ENCODE measurements at regions not wholly inside any gene's neighbourhood (a gene's known extent, or its start where the extent isn't known, plus 50 kb on each side); places are given as distances from the start of the nearest gene placed in this dataset.

DNA sequence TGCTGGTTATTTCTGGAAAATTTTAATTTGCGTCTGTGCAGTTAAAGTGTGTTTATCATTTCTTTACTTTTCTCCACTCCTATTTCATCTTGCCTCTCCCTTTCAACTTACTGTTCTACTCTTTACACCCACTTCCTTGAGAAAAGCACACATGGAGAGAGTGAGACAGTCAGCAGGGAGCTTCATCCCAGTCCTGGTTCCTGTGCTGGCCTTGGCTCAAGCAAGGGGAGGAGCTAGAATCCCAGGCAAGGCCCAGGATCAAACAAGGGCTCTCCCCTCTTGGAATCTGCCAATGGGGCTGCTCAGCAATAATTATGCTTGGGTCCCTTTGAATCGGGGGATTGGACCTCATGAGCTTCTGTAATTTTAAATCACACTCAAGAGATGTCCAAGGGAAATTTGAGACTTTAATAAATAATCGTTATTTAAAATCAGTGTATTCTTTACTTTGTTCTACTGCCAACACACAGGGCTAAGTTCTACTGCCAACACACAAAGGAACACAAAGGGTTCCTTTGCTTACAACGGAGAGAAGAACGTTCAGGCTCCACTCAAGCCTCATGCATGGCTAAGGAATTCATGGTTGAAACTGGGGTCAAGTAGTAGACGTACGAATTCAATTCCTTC, 439.3 kb upstream of the DAB2 start:
- no peak for DNase-seq

DNA sequence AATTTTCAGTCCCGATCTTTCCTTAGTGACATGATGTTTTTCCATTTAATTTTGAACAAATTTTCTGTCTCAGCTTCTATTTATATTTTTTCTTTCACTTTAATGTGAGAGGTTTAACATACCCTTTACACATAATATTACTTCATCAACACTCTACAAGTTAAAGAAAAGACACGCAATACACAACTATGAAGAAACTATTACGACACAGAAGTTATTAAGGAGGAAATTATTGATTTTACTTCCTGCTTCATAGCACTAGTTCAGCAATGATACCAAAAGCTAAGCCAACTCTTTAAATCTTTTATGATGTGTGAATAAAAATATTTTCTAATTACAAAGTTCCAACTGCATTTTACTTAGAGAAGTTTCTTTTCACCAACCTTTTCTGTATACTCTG, 432.3 kb upstream of the DAB2 start:
- DNase-seq = no peak

DNA sequence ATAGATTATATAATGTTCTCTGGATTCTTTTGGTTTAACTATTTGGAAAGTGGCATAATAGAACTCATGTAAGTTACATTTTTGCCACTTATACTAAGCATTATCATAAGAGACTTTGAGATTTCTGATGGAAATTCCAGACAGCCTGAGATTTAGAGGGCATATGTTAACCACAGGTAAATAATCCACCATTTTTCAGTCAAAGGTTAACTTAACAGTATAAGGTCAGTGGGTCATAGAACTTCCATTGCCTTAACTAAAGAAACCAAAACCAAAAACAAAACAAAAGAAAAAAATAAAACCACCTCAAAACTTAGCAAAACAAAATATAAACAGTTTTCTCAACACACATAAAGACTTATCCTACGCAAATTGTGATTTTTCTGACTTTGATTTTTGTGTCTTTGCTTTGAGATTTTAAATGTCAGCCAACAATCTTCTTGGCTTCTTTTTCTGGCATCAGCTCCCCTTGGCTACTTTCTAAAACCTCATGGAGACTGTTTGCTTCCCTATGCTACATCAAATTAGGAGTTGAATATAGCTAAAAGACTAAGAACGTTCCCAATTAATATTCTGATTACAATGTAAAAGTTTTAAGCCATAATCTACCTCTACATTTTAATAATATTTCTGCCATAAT, 430.1 kb upstream of the DAB2 start:
- no peak for DNase-seq

DNA sequence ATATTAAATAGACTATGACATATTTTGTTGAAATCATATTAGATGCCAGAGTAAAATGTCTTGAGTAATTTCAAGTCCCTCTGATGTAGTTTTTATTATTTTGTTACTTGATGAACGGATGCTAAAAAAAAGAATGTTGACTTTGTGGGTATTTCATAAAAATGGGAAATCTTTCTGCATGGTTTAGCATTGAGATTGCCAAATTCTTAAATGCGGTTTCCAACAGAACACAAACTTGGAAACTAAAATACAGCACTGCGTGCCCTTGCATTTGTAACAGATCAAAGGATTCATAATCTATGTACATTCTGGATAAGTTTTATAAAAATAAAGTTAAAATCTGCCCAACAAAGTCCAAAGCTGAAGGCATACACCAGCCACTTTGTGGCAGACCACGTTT, 425.5 kb upstream of the DAB2 start:
- no peak for DNase-seq

DNA sequence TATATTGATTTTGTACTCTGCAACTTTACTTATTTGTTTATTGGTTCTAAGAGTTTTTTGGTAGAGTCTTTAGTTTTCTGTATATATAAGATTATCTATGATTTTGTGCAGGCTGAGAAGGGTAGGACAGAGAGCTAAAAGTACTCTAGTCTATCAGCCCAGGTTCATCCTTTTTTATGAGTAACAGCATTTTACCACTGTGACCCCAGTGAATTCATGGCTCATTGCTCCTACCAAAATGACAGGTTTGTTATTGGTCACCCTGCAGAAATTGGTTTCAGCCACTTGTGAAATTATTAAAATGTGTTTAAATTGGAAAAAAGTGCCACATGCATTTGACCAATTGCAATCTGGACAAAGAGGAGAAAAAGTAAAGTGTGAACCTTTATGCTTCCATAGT, 421.4 kb upstream of the DAB2 start:
- no peak for DNase-seq

DNA sequence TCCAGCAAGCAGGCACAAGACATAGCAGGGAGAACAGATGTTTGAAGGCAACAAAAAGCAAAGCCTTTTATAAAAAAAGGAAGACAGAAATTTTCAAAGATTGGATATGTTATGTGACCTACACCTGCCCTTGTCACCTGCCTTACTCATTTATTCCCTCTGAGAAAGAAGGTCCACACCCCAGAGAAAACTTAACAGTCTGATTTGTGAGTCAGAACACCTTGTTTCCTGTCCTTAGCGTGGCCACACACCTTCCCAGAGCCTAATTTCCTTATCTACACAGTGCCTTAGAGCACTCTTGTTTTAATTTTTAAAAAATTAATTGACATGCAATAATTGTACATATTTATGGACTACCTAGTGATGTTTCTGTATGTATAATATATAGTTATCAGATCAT, 419.0 kb upstream of the DAB2 start:
- no peak for DNase-seq

DNA sequence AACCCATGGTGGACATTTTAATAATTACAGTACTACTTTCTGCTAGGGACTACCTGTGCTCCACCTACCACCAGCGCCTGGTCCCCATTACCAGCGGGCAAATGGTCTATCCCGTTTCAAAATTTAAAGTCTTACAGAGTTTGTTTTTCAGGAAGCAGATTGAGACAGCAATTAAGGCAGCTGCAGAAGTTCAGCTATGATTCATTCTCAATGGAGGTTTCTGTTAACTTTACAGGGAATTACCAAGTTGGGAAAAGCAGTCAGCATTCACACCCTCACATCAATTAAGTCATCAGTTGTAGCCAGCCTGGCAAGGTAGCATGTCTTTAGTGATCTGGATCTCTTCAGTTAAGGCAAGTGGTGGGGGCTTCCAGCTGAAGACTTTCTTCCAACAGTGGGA, 410.6 kb upstream of the DAB2 start:
- no peak for DNase-seq

DNA sequence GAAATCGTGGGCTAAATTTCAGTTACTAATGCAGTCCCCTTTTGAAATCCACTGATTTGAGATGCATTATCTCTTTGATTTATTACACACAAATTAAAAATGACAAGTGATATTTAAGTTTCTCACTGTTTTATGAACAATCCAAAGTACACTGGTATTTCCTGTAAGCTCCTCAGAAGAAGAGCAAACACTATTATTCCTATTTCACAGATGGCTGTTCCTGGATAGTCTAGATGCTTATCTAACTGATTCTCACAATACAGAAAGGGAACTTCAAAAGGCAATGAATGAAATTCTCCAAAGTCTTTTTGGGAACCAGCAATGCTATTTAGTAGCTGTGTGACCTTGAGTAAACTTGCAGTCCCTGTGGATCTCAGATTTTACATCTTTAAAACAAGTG, 404.7 kb upstream of the DAB2 start:
- no peak for DNase-seq

DNA sequence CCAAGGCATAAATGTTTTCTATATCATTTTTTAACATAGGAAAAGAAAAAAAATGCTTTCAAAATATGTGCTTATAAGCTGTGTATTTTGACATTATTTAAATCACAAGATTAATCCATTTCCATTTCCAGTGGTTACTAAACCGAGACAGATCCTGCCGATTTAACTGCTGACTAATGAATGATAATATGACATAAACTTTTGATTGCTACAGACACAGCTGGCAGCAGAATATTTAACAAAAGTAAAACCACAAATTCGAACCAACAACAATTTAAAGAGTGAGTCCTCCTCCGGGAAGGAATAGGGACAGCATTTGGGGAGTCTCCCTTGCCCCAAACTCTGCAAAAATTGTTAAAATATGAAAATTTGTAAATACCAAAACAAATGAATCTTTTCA, 401.3 kb upstream of the DAB2 start:
- DNase-seq = no peak

DNA sequence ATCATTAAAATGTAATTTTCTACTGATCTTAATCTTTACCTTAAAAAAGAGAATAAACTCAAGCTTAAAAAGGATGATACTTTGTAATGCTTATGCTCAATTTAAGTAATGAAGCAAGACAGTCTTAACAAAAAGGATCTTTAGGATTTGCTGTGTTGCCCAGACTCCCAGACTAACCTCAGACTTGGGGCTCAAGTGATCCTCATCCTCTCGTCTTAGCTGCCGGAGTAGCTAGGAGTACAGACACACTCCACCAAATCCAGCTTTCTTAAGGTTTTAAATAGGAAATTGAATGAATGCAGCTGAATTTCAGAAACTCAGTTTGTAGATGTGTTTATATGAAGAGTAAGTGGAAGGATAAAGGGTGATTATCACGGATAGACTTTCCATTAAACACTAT, 400.5 kb upstream of the DAB2 start:
- DNase-seq = no peak

DNA sequence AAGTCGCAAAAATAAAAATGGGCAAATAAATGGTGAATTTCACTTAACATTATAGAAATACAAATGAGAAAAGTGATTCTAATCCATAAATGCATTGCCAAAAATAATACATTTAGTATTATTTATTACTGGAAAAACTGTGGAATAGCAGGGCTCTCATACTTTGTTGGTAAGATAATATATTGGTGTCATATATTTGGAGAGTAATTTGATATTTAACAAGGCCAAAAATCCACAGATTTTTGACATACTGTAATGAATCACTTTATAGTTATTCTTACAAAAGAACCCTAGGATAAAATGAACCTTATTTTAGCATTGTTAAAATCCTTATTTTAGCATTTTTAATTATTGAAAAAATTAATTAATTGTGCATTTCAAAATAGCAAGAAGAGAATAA, 397.2 kb upstream of the DAB2 start:
- no peak for DNase-seq

DNA sequence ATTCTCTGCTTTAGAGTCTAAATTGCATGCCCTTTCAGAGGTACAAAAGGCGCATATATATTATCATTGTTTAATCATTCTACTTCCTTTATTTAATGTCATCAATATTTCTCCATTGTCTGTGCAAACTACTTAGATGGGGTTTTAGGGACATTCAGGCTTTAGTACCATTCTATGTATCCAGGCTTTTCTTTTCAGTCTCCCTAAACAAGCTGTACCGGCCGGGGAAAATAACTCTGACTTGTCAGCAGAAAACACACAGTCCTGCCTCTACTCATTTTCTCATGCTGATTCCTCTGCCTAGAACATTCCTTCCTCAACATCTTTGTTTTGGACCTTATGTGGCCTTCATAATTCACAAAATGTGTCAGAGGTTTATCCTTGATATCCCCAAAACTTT, 392.1 kb upstream of the DAB2 start:
- no peak for DNase-seq

DNA sequence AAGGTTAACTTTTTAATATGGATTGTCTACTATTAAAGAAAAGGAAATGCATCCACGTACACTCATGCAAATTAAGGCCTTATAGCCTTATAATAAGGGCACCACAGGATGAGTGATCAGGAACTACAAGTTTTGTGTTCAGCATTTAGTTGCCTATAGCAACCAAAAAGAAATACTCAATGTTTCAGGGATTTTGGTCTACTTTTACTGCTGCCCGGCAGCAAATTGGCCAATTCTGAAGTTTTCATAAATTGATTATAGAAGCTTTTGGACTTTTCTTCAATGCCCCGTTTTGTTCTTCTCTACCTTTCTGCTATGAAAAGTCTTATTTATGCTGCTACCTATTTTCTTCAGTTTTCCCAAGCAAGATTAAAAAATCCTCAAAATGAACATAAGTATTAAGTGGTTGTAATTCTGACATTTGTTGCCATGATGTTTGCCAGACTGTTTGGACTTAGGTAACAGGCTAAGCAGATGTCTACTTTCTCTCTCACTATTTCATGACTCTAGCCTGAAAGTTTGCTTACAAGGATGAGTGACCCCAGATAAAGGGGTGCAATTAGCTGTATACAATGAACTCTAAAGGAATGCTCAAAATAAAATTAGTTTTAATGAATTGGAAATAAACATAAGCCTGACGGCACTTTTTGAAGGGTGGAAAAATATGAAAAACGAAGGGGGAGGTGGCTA, 391.5 kb upstream of the DAB2 start:
- no peak for DNase-seq

DNA sequence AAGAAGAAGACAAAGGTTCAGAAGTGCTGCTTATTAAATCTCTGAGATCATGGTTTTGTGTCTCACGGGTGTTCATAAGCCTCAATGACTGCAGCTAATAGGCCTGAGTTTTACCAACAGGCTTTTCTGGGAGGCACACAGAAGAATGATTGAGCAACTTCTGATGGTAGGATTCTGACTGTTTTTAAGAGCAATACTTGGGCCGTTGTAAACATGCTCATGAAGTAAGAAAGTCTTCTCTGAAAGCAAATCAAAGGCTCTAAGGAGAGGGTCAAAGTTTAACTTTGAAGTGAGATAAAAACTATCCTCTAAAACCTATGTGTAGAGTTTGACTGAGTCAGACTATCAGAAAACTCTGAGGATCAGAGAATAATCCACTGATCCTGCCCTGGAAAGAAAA, 390.9 kb upstream of the DAB2 start:
- DNase-seq = no peak

DNA sequence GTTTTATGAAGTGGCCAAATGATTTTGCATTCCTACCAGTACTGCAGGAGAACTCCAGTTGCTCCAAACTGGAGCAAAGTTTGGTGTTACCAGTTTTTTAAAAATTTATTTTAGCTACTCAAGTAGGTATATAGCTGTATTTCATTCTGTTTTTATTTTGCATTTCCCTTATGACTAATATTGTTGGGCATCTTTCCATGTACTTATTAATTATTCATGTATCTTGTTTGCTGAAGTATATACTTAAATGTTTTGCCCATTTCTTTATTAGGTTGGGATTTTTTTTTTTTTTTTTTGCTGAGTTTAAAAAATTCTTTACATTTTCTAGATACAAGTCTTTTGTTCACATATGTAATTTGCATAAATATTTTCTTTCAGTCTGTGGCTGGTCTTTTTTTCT, 386.6 kb upstream of the DAB2 start:
- no peak for DNase-seq

DNA sequence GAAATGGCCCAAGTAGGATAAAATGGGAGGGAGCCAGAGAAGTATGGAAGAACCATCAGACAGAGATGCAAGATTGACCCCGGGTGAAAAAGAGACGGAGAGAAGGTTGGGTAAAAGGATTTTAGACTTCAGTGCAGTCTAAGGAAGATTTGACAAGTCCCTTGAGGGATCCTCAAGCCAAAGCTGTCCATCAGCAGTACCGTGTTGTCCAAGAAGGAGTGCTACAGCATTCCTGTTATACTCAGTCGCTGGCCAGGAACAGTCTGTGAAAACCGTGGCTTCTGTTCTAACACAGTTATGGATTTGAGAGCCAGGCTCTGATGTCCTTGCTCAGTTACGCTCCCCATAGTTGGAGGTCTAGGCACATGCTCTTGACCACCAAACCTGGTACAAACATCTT, 383.9 kb upstream of the DAB2 start:
- DNase-seq = no peak

DNA sequence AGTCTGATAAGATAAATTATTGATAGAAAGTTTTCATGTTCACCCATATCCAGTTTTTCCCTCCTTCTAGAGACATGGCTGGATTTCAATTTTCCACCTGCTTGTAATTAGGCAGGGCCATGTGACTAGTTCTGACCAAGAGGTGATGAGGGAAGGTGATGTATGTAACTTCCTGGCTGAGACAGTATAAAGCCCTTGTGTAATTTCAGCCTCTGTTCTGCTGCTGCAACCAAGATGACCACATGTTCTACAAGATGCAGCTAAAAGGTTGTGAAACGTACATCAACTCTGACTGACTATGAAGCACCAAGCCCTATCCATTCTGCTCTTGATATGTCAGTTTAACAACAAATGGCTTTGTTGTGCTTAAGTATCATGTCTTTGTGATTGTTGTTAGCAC, 376.5 kb upstream of the DAB2 start:
- DNase-seq = no peak

DNA sequence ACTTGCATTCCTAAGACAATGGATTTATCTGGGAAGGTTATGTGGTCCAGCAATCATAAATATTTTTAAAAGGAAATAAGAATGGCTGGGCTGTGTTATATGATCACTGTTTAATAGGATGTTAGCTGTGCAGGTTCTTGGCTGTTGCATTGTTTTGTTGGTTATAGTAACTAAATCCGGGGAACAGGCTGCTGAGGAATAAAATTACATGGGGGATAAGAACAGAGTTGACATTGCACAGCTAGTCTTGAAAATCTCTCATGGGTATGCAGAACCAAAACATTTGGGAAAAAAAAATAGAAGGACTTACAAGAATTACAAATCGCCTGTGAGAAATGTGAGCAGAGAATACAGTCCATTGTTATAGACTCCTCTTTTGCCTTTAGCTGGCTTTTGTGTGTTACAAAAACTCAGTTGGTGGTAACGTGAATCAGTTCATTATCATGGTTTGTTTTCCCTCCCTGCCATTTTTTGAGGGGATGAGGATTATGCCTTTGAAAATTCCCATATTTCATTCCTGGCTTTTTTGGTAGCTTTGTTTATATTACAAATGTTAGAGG, 375.3 kb upstream of the DAB2 start:
- no peak for DNase-seq

DNA sequence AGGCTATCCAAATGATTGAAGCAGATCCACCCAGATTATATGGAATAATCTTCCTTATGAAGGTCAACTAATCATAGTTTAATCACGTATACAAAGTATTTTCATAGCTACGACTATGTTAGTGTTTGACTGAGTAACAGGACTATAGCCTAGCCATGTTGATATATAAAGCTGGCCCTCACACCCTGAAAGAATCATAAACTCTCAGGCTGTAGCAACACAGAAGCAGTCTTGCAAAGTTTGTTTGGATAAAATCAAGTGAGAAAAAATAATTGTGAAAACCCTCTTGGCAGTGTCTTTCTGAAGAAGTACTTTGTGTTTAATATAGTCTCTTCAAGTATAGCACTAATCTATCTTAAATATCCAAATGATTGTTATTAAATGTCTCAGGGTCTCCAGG, 374.5 kb upstream of the DAB2 start:
- no peak for DNase-seq

DNA sequence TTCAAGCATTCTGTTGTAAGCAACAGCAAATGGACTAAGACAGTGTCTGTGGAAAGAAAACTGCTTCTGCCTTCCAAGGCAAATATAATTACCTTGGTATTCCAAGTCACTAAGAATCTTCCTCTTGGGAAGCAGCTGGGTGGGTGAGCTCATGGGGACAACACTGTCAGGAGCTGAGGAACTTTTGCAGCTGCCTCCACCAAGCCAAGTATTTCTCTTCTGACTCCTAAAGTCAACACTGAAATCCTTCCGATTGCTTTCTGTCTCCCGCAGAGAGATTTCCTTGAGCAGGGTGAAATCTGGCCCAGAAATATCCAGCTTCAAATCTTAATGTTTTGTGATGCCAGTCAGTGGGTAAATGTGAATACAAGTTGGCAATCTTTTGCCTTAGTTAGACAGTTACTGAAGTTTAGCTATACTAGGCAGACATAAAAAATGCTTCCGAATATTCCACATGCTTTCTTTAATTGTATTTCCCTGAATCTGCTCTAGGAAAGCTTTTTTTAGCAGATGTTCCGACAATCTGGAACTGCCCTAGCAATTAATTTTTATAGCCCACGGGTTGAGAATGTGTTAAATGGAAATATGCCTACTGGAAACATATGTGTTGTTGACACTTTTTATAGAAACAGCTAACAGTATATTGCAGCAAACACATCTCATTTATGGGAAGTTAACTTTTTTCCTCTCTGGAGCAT, 369.9 kb upstream of the DAB2 start:
- DNase-seq = no peak

DNA sequence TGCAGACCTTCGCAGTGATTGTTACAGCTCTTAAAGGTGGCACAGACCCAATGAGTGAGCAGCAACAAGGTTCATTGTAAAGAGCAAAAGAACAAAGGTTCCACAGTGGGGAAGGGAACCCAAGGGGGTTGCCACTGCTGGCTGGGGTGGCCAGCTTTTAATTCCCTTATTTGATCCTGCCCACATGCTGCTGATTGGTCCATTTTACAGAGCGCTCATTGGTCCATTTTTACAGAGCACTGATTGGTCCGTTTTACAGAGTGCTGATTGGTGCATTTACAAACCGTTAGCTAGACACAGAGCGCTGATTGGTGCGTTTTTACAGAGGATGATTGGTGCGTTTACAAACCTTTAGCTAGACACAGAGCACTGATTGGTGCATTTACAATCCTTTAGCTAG, 360.6 kb upstream of the DAB2 start:
- DNase-seq = no peak

DNA sequence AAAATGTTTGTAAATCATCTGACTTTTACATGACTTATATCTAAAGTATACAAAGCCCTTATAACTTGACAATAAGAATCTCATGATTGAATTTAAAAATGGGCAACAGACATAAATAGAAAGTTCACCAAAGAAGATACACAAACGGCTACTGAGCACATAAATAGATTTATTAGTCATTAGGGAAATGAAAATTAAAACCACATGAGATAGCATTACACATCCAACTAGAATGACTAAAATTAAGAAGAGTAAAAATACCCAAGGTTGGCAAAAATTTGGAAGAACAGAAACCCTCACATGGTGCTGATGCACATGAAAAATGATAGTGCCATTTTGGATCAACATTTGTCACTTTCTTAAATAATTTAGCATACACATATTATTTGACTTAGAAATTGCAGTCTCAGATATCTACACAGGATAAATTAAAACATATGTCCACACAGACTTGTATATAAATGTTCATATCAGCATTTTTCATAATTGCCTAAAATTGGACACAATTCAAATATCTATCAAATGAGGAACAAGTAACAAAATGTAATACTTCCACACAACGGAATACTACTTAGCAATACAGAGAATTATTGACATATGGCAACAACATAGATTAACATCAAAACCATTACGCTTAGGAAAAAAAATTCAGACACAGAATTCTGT, 359.1 kb upstream of the DAB2 start:
- no peak for DNase-seq

DNA sequence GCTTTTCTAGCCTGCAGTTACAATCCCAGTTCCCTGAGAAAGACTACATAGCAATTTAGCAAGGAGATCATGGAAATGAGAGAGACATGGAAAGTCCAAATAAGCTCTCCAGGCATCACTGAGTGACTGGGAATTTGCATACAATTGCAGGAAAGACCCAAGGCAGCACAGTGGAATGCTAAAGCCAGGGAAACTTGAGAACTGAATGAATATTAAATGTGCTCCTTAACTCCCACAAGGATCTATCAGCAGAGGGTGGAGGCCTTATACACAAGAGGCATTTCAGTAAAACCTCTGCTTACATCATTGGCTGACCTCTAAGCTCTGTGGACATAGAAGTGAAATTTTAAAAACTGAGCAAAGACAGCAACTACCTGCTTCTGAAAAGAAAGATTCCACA, 355.6 kb upstream of the DAB2 start:
- DNase-seq = no peak

Data from effector CD8-positive, alpha-beta T cell (primary cell).